Ishikawa (cell line): ENCODE measurements at regions not wholly inside any gene's neighbourhood (a gene's known extent, or its start where the extent isn't known, plus 50 kb on each side); places are given as distances from the start of the nearest gene placed in this dataset.

Source experiments
- CREB1 ChIP-seq: IDR thresholded peaks from 2 replicates; pipeline ENCODE4 v1.6.1; 2012; ENCODE audit warnings: low read depth
- EP300 ChIP-seq: IDR thresholded peaks from 2 replicates; pipeline ENCODE4 v1.6.1; 2012; ENCODE audit warnings: borderline replicate concordance
- FOXM1 ChIP-seq: IDR thresholded peaks from 2 replicates; pipeline ENCODE4 v1.6.1; 2012; ENCODE audit warnings: low read depth, borderline replicate concordance
- MAX ChIP-seq: IDR thresholded peaks from 2 replicates; pipeline ENCODE4 v1.6.1; 2012
- NFIC ChIP-seq: IDR thresholded peaks from 2 replicates; pipeline ENCODE4 v1.6.1; 2012
- RAD21 ChIP-seq: IDR thresholded peaks from 2 replicates; pipeline ENCODE4 v1.6.1; 2012; ENCODE audit warnings: low read depth
- REST ChIP-seq: IDR thresholded peaks from 2 replicates; pipeline ENCODE4 v1.6.1; 2012; ENCODE audit warnings: low read depth, mild to moderate bottlenecking
- TAF1 ChIP-seq: IDR thresholded peaks from 2 replicates; pipeline ENCODE4 v1.6.1; 2012; ENCODE audit warnings: low read depth, mild to moderate bottlenecking
- TEAD4 ChIP-seq: IDR thresholded peaks from 2 replicates; pipeline ENCODE4 v1.6.1; 2012
- YY1 ChIP-seq: IDR thresholded peaks from 2 replicates; pipeline ENCODE4 v1.6.1; 2012; ENCODE audit warnings: low read depth
- TF ChIP-seq, protein P1 (sequence below): IDR thresholded peaks from 2 replicates; pipeline ENCODE4 v1.6.1; 2012

DNA sequence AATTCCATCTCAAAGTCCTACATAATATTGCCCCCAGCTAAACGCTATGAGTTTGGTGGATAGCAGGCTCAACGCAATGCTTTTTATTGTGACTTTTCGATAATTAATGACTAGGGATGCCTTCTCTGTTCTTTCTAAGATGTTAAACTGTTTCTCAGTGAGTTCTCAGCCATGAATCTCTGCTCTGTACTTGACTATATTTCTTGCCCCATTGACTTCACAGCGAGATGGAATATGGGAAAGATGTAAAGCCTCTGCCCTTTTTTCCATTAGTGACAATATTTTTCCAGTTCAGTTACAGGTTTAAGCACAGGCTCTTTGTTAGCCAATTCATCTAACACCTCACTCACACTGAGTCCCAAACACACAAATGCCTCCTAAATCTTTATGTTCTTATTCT, 1022.0 kb downstream of the ADGRL3 start:
- TF ChIP-seq EP300 (no peak), FOXM1 (no peak), REST (no peak), YY1 (no peak), TAF1 (no peak), MAX (no peak), NFIC (no peak), TEAD4 (no peak), RAD21 (no peak), CREB1 (no peak)
- TF ChIP-seq, protein P1, sequence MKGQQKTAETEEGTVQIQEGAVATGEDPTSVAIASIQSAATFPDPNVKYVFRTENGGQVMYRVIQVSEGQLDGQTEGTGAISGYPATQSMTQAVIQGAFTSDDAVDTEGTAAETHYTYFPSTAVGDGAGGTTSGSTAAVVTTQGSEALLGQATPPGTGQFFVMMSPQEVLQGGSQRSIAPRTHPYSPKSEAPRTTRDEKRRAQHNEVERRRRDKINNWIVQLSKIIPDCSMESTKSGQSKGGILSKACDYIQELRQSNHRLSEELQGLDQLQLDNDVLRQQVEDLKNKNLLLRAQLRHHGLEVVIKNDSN: no peak
